C1 segment of cervical spinal cord (tissue), 14 donors: ENCODE measurements at regions not wholly inside any gene's neighbourhood (a gene's known extent, or its start where the extent isn't known, plus 50 kb on each side); places are given as distances from the start of the nearest gene placed in this dataset.
"Not testable (repeated sequence)": the region's sequence is repeated elsewhere in the genome, so short reads cannot be mapped to it uniquely, and the experiment has no call there.

Source experiments
- DNase-seq, 14 donors: peaks; one replicate each; lab custom pipeline; 2025; lab: John Stamatoyannopoulos, UW

GRCh38 chr4:3879681-3880614, 113.8 kb downstream of the ADRA2C start:
- no peak for DNase-seq

- peak in 11 of 14 donors; percentile 5 to 68 (median 24) for DNase-seq
Measured at GRCh38 chr4:3880615-3881120, 114.5 kb downstream of the ADRA2C start.

- DNase-seq = not testable (repeated sequence)
Measured at GRCh38 chr4:3882316-3882885, 116.2 kb downstream of the ADRA2C start.

GRCh38 chr4:3884261-3884660, 118.1 kb downstream of the ADRA2C start:
- DNase-seq = not testable (repeated sequence)

GRCh38 chr4:3893590-3893989, 127.4 kb downstream of the ADRA2C start:
- DNase-seq = not testable (repeated sequence)

- DNase-seq = not testable (repeated sequence)
Measured at GRCh38 chr4:3894086-3894959, 128.1 kb downstream of the ADRA2C start.

GRCh38 chr4:3896441-3896840, 130.3 kb downstream of the ADRA2C start:
- DNase-seq = no peak

- DNase-seq = not testable (repeated sequence)
Measured at GRCh38 chr4:3896871-3897578, 130.8 kb downstream of the ADRA2C start.

- DNase-seq = no peak
Measured at GRCh38 chr4:3898098-3898497, 131.9 kb downstream of the ADRA2C start.

GRCh38 chr4:3898928-3899327, 132.7 kb downstream of the ADRA2C start:
- not testable (repeated sequence) for DNase-seq

GRCh38 chr4:3904264-3904955, 138.2 kb downstream of the ADRA2C start:
- DNase-seq = not testable (repeated sequence)

GRCh38 chr4:3909616-3910015, 143.4 kb downstream of the ADRA2C start:
- not testable (repeated sequence) for DNase-seq

- not testable (repeated sequence) for DNase-seq
Measured at GRCh38 chr4:3910161-3910950, 144.2 kb downstream of the ADRA2C start.

GRCh38 chr4:3911252-3911856, 145.2 kb downstream of the ADRA2C start:
- DNase-seq = no peak

GRCh38 chr4:3914511-3914910, 148.3 kb downstream of the ADRA2C start:
- not testable (repeated sequence) for DNase-seq

- not testable (repeated sequence) for DNase-seq
Measured at GRCh38 chr4:3919509-3919908, 153.3 kb downstream of the ADRA2C start.

GRCh38 chr4:3921902-3922301, 155.7 kb downstream of the ADRA2C start:
- not testable (repeated sequence) for DNase-seq

GRCh38 chr4:3925841-3926240, 159.7 kb downstream of the ADRA2C start:
- not testable (repeated sequence) for DNase-seq

GRCh38 chr4:3926271-3926670, 160.1 kb downstream of the ADRA2C start:
- DNase-seq = not testable (repeated sequence)
